Astrocyte (in vitro differentiated cells and primary cell): ENCODE measurements at regions not wholly inside any gene's neighbourhood (a gene's known extent, or its start where the extent isn't known, plus 50 kb on each side); places are given as distances from the start of the nearest gene placed in this dataset.

Experiments
- DNase-seq: peaks from one replicate; pipeline ENCODE4 v3.0.0-alpha.2; 2010; ENCODE audit warnings: low read depth
- FAIRE-seq: peaks from 2 replicates; lab custom pipeline; 2011; peaks lifted over from hg19 to GRCh38; lab: Jason Lieb, UNC
- H2AFZ ChIP-seq: 2 replicates; pipeline ENCODE4 v1.6.0; 2012; ENCODE audit warnings: low read depth, low read length, inconsistent platforms
- H3K27ac ChIP-seq: 2 replicates; pipeline ENCODE4 v1.5.1; 2011; ENCODE audit warnings: low read depth, low read length, inconsistent platforms
- H3K27me3 ChIP-seq: 2 replicates; pipeline ENCODE4 v1.6.0; 2011; ENCODE audit warnings: low read length, inconsistent platforms; ENCODE audit not compliant: insufficient read depth
- H3K36me3 ChIP-seq: 2 replicates; pipeline ENCODE4 v1.5.1; 2011; ENCODE audit warnings: low read length, inconsistent platforms; ENCODE audit not compliant: insufficient read depth
- H3K4me1 ChIP-seq: 2 replicates; pipeline ENCODE4 v1.5.1; 2011; ENCODE audit warnings: low read length, inconsistent platforms; ENCODE audit not compliant: insufficient read depth
- H3K4me2 ChIP-seq: 2 replicates; pipeline ENCODE4 v1.6.0; 2012; ENCODE audit warnings: low read length, inconsistent platforms
- H3K4me3 ChIP-seq: 2 replicates; pipeline ENCODE4 v1.5.1; 2011; ENCODE audit warnings: low read depth, mild to moderate bottlenecking, low read length, inconsistent platforms; ENCODE audit not compliant: insufficient read depth
- H3K79me2 ChIP-seq: 2 replicates; pipeline ENCODE4 v1.6.0; 2012; ENCODE audit warnings: mild to moderate bottlenecking, low read length, inconsistent platforms; ENCODE audit not compliant: insufficient read depth
- H3K9ac ChIP-seq: 2 replicates; pipeline ENCODE4 v1.6.0; 2012; ENCODE audit warnings: mild to moderate bottlenecking, low read length, inconsistent platforms
- H3K9me3 ChIP-seq: 2 replicates; pipeline ENCODE4 v1.5.1; 2012; ENCODE audit warnings: low read depth, mild to moderate bottlenecking, low read length, inconsistent platforms; ENCODE audit not compliant: insufficient read depth
- H4K20me1 ChIP-seq: 2 replicates; pipeline ENCODE4 v1.6.0; 2012; ENCODE audit warnings: low read length, inconsistent platforms; ENCODE audit not compliant: insufficient read depth
- H3K27ac Mint-ChIP-seq: one replicate; pipeline ENCODE4 v1.8.0; 2021; ENCODE audit warnings: mild to moderate bottlenecking, mixed read lengths; ENCODE audit not compliant: unreplicated experiment
- H3K27me3 Mint-ChIP-seq: one replicate; pipeline ENCODE4 v1.8.0; 2021; ENCODE audit warnings: low read depth, mixed read lengths; ENCODE audit not compliant: unreplicated experiment
- H3K36me3 Mint-ChIP-seq: one replicate; pipeline ENCODE4 v1.8.0; 2021; ENCODE audit warnings: low read depth, mixed read lengths; ENCODE audit not compliant: unreplicated experiment
- H3K4me1 Mint-ChIP-seq: one replicate; pipeline ENCODE4 v1.8.0; 2021; ENCODE audit warnings: low read depth, mixed read lengths; ENCODE audit not compliant: unreplicated experiment
- H3K4me3 Mint-ChIP-seq: one replicate; pipeline ENCODE4 v1.8.0; 2021; ENCODE audit warnings: mild to moderate bottlenecking, moderate library complexity, mixed read lengths; ENCODE audit not compliant: unreplicated experiment
- H3K9me3 Mint-ChIP-seq: one replicate; pipeline ENCODE4 v1.8.0; 2021; ENCODE audit warnings: mild to moderate bottlenecking, mixed read lengths; ENCODE audit not compliant: unreplicated experiment
- CTCF ChIP-seq: IDR thresholded peaks from 2 replicates; pipeline ENCODE4 v1.5.1; 2011; ENCODE audit warnings: low read depth, mild to moderate bottlenecking, inconsistent platforms, low read length, moderate library complexity; ENCODE audit not compliant: insufficient read depth

- Mint-ChIP-seq H3K4me1 (no peaks in the 10 kb centered on the region), H3K36me3 (no peaks in the 10 kb centered on the region), H3K27me3 (no peaks in the 10 kb centered on the region), H3K27ac (no peak overlapping the region), H3K9me3 (no peaks in the 10 kb centered on the region), H3K4me3 (no peak overlapping the region)
- Histone ChIP-seq H3K27ac (no peak overlapping the region), H2AFZ (no peak overlapping the region), H3K79me2 (no peaks in the 10 kb centered on the region), H3K4me2 (no peak overlapping the region), H3K36me3 (no peaks in the 10 kb centered on the region), H3K9me3 (no peaks in the 10 kb centered on the region), H3K4me1 (no peaks in the 10 kb centered on the region), H3K4me3 (no peak overlapping the region), H4K20me1 (no peaks in the 10 kb centered on the region), H3K9ac (no peak overlapping the region), H3K27me3 (no peaks in the 10 kb centered on the region)
- FAIRE-seq: no peak
- no peak for DNase-seq
- TF ChIP-seq CTCF: no peak
Measured at GRCh38 chr12:32946504-32947131, 50.0 kb upstream of the PKP2 start.
